Fibroblast of mammary gland (primary cell): ENCODE measurements at regions not wholly inside any gene's neighbourhood (a gene's known extent, or its start where the extent isn't known, plus 50 kb on each side); places are given as distances from the start of the nearest gene placed in this dataset.

ENCODE experiments used
- DNase-seq: peaks from one replicate; pipeline ENCODE4 v3.0.0-alpha.2; 2010; ENCODE audit warnings: low read depth
- H3K4me3 ChIP-seq: 2 replicates; pipeline ENCODE4 v1.5.1; 2011; ENCODE audit warnings: low read depth, mild to moderate bottlenecking, low read length, moderate library complexity; ENCODE audit not compliant: control insufficient read depth
- CTCF ChIP-seq: conservative IDR thresholded peaks from 2 replicates; pipeline ENCODE4 v1.5.1; 2011; ENCODE audit warnings: low read depth, low read length, inconsistent platforms; ENCODE audit not compliant: control insufficient read depth, insufficient read depth

DNA sequence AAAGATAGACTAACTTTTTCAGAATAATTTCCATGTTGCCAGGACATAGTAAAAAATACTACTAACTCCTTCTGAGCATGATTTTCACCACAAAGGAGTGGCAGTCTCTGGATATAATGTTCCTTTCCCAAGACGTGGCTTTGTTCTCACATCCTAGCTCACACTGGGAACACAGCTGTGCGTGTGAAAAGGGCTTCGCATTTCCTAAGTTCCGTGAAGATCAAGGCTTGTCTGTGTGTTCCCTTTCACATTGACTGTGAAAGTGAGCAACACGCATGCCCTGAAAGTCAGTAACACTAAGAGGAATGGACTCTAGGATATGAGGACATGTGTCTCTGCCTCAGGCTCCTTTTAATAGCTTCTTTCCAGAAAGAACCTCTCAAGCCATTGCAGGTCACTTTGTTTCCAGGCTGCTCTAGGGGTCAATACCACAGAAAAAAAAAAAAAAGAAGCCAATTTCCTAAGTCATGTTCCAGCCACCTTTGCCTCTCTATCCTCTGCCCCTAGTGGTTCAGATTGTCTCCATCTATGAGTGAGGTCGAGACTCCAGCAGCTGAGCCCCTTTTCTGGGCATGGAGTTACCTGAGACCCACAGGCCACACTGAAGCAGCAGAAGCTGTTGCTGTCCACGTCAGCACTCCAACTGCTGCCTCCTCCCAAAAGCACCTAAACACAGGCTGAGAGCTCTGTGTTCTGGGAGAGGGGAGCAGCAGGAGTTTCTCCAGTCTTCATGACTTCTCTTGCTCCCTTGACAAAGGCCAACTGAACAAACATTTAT is 355.9 kb downstream of the RSL24D1 start:
- H3K4me3 ChIP-seq, result no peak overlapping the region
- DNase-seq, result no peak
- TF ChIP-seq CTCF, result no peak

DNA sequence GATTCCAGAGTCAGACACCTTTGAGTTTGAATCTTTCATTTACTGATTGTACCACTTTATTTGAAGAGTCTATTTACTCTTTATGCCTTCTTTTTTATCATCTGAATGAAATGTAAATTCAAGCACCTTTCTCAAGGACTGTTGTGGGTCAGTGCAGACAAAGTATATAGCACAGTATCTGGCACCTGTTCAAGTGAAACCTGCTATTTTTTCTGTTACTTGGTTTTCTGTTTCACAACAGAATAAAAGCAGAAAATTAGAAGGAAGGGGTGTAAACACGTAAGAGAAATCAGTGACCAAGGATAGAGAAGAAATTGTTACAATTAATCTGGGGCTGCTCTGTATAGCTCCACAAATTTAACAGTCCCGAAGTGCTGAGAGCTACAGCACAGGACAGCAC is 357.4 kb downstream of the RSL24D1 start:
- TF ChIP-seq CTCF, result no peak
- H3K4me3 ChIP-seq, result no peak overlapping the region
- DNase-seq, result no peak

- DNase-seq, result no peak
- H3K4me3 ChIP-seq, result no peak overlapping the region
- TF ChIP-seq CTCF, result no peak
These were observed 360.5 kb downstream of the RSL24D1 start for GRCh38 chr15:54836052-54836795.

DNA sequence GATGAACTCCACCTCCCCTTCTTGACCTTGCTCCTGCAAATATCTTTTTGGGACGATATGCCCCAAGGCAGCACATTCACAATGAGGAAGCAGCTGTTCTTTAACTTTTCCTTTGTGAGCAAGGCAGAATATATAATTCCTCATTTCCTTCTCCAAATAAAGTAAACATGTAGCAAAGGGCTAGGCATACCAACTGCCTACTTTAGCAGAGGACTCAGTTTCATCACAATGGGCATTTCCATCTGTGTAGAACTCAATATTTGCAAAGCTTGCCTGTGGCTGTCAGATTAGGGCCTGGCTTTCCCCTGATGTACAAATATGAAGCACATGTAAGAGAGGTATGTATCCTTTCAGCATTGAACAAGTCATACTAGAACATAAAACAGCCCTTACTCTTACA is 366.9 kb downstream of the RSL24D1 start:
- no peak overlapping the region for H3K4me3 ChIP-seq
- no peak for TF ChIP-seq CTCF
- DNase-seq, result no peak

- no peak for TF ChIP-seq CTCF
- no peak overlapping the region for H3K4me3 ChIP-seq
- no peak for DNase-seq
These were observed 375.9 kb downstream of the RSL24D1 start for GRCh38 chr15:54820811-54821210.

- no peak overlapping the region for H3K4me3 ChIP-seq
- TF ChIP-seq CTCF, result no peak
- no peak for DNase-seq
These were observed 376.6 kb downstream of the RSL24D1 start for GRCh38 chr15:54820098-54820497.

GRCh38 chr15:54816401-54816800 is 380.3 kb downstream of the RSL24D1 start:
- no peak for DNase-seq
- no peak for TF ChIP-seq CTCF
- H3K4me3 ChIP-seq, result no peak overlapping the region
